Fibroblast of lung (primary cell): ENCODE measurements at regions not wholly inside any gene's neighbourhood (a gene's known extent, or its start where the extent isn't known, plus 50 kb on each side); places are given as distances from the start of the nearest gene placed in this dataset.

ENCODE experiments used
- EZH2 ChIP-seq: IDR thresholded peaks from 2 replicates; pipeline ENCODE4 v1.5.1; 2012; ENCODE audit warnings: low read length, control low read depth, mild to moderate bottlenecking; ENCODE audit errors: missing control alignments
- TF ChIP-seq, protein P1 (sequence below), 2 donors: IDR thresholded peaks in 1 of 2; conservative IDR thresholded peaks in 1 of 2; 1 replicate in 1 of 2; 2 replicates in 1 of 2; pipeline ENCODE4 v1.5.1; 2011 to 2012; ENCODE audit warnings: low read length in 2 of 2, control low read depth in 1 of 2, inconsistent platforms in 1 of 2, low read depth in 1 of 2, mild to moderate bottlenecking in 1 of 2

DNA sequence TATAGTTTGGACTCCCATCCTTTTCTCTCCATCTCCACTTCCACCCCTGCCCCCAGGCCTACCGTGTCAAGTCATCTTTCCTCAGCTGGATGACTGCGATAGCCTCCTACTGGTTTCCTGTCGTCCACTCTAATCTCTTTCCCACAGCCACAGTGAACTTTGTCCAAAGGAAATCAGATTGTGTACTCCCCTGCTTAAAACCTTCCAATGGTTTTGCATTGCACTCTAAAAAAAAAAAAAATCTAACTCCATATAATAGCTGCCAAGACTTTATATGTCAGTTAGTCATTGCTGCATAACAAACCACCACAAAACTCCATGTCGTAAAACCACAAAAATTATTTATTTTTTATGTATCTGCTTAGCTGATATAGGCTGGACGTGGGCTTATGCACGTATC lies 160.2 kb upstream of the CCDC68 start:
- TF ChIP-seq, protein P1, sequence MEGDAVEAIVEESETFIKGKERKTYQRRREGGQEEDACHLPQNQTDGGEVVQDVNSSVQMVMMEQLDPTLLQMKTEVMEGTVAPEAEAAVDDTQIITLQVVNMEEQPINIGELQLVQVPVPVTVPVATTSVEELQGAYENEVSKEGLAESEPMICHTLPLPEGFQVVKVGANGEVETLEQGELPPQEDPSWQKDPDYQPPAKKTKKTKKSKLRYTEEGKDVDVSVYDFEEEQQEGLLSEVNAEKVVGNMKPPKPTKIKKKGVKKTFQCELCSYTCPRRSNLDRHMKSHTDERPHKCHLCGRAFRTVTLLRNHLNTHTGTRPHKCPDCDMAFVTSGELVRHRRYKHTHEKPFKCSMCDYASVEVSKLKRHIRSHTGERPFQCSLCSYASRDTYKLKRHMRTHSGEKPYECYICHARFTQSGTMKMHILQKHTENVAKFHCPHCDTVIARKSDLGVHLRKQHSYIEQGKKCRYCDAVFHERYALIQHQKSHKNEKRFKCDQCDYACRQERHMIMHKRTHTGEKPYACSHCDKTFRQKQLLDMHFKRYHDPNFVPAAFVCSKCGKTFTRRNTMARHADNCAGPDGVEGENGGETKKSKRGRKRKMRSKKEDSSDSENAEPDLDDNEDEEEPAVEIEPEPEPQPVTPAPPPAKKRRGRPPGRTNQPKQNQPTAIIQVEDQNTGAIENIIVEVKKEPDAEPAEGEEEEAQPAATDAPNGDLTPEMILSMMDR (conservative IDR thresholded peaks at IDR 0.05 in 1 of 2, IDR thresholded peaks at IDR 0.05 in 1 of 2; ENCODE audit: low read depth in 1 of 2, low read length in 2 of 2): no peak
- TF ChIP-seq EZH2: no peak
